NCI-H510A treated with DMSO at 0.1 percent for 48 hours (cell line): ENCODE measurements at regions not wholly inside any gene's neighbourhood (a gene's known extent, or its start where the extent isn't known, plus 50 kb on each side); places are given as distances from the start of the nearest gene placed in this dataset.
"Not testable (repeated sequence)": the region's sequence is repeated elsewhere in the genome, so short reads cannot be mapped to it uniquely, and the experiment has no call there.

ENCODE experiments used
- DNase-seq: peaks from one replicate; lab custom pipeline; 2025; lab: John Stamatoyannopoulos, UW

GRCh38 chr2:88860421-88861075 is 169.1 kb downstream of the RPIA start:
- no peak for DNase-seq

DNA sequence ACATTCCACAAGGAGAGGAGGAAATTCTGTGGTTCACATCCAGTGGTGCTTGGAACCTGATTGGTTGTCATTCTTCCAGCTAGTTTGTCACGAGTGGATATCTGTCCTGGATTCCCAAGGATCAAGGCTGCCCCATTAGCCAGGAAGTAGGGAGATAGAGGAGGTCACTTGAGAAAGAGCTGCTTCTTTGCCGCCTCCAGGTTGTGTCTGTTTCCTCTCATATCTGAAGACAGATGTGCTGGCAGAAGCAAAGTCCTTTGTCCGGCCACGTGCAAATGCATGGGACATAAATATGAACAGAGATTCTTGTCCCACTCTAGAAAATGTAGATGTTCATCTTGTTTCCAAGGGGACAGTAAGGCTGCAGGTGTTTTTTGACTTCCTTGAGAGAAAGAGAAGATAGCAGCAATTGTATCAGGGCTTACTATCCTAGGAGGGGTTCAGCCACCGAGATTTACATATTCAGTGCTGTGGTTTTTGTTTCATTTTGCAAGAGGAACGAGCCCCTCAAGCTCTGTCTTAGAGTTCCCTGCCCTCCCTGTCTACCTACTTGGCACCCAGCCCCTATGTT is 174.4 kb downstream of the RPIA start:
- DNase-seq: no peak

- no peak for DNase-seq
Measured at GRCh38 chr2:88866756-88867155, 175.3 kb downstream of the RPIA start.

GRCh38 chr2:88868861-88869260 is 177.4 kb downstream of the RPIA start:
- DNase-seq: no peak

DNA sequence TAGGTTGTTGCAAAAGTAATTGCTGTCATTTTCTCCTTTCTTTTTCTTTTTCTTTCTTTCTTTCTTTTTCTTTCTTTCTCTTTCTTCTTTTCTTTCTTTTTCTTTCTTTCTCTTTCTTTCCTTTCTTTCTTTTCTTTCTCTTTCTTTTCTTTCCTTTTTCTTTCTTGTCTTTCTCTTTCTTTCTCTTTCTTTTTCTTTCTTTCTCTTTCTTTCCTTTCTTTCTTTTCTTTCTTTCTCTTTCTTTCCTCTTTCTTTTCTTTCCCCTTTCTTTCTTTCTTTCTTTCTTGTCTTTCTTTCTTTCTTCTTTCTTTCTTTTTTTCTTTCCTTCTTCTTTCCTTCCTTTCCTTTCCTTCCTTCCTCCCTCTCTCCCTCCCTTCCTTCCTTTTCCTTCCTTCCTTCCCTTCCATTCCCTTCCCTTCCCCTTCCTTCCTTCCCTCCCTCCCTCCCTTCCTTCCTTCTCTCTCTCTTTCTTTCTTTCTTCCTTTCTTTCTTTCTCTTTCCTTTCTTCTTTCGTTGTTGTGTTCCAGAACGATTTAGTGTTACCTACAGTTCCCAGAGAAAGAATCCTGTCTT is 178.9 kb downstream of the RPIA start:
- no peak for DNase-seq

GRCh38 chr2:88871336-88871735 is 179.9 kb downstream of the RPIA start:
- DNase-seq: no peak

- DNase-seq: no peak
Measured at GRCh38 chr2:88873620-88874019, 182.1 kb downstream of the RPIA start.

GRCh38 chr2:88874063-88874657 is 182.7 kb downstream of the RPIA start:
- DNase-seq: peak; percentile 6

DNA sequence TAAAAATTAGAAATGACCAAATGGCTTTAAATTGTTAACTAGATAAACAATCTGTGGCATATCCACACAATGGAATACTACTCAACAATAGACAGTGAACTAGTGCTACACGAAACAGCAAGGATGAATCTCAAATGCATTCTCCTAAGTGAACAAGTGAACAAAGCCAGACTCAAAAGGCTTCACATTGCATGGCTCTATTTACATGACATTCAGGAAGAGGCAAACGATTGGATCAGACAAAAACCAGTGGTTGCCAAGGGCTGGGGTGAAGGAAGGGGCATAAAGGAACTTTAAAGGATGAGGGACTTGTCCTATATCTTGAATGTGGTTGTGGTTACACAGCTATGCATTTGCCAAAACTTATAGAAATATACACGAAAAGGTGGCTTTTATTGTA is 184.3 kb downstream of the RPIA start:
- no peak for DNase-seq

- peak; percentile 36 for DNase-seq
Measured at GRCh38 chr2:88880441-88880953, 189.0 kb downstream of the RPIA start.

DNA sequence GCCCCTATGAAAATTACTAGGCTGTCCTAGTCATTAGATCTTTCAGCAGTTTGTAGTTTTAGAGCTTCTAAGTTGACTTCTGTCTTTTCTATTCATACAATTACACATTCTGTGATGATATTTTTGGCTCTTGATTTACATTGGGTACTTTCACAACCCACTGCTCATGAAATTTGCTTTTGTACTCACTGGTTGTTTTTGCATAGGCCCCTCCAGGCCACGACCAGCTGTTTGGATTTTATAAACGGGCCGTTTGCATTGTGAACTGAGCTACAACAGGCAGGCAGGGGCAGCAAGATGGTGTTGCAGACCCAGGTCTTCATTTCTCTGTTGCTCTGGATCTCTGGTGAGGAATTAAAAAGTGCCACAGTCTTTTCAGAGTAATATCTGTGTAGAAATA is 193.8 kb downstream of the RPIA start:
- DNase-seq: no peak

DNA sequence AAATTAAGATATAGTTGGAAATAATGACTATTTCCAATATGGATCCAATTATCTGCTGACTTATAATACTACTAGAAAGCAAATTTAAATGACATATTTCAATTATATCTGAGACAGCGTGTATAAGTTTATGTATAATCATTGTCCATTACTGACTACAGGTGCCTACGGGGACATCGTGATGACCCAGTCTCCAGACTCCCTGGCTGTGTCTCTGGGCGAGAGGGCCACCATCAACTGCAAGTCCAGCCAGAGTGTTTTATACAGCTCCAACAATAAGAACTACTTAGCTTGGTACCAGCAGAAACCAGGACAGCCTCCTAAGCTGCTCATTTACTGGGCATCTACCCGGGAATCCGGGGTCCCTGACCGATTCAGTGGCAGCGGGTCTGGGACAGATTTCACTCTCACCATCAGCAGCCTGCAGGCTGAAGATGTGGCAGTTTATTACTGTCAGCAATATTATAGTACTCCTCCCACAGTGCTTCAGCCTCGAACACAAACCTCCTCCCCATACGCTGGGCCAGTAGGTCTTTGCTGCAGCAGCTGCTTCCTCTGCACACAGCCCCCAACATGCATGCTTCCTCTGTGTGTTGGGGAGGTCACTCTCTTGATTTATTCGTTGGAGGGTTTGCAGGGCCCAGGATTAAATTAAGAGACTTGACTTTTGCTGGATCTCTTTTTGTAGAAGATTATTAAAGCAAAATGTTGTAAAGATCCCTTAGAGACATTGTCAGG is 194.4 kb downstream of the RPIA start:
- DNase-seq: no peak

DNA sequence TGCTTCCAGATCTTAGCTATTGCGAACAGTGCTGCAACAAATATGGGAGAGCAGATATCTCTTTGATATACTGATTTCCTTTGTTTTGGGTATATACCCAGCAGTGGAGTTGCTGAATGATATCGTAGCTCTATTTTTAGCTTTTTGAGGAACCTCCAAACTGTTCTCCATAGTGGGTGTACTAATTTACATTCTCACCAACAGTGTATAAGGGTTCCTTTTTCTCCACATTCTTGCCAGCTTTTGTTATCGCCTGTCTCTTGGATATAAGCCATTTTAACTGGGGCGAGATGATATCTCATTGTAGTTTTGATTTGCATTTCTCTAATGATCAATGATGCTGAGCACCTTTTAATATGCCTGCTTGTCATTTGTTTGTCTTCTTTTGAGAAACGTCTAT is 196.0 kb downstream of the RPIA start:
- DNase-seq: not testable (repeated sequence)

- no peak for DNase-seq
Measured at GRCh38 chr2:88892207-88892606, 200.7 kb downstream of the RPIA start.

DNA sequence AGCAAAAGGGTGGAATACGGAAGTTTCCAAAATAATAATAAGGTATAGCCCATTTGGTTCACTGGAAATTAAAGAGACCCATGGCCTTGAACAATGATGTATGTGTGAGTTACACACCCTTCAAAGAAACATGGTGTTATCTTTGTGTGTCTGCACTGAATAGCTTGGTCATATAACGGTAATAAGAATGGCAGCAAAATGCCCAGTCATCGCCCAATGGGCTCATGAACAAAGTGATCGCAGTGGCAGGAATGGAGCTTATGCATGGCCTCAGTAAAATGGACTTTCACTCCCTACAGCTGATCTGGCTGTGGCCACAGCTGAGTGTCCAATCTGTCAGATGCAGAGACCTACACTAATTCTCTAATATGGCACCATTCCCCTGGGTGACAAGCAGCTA is 201.3 kb downstream of the RPIA start:
- DNase-seq: no peak

- no peak for DNase-seq
Measured at GRCh38 chr2:88896971-88897370, 205.5 kb downstream of the RPIA start.

- DNase-seq: no peak
Measured at GRCh38 chr2:88897715-88898114, 206.2 kb downstream of the RPIA start.

GRCh38 chr2:88903749-88904353 is 212.4 kb downstream of the RPIA start:
- no peak for DNase-seq

GRCh38 chr2:88913280-88913679 is 221.8 kb downstream of the RPIA start:
- DNase-seq: no peak

- DNase-seq: no peak
Measured at GRCh38 chr2:88919087-88919738, 227.7 kb downstream of the RPIA start.

DNA sequence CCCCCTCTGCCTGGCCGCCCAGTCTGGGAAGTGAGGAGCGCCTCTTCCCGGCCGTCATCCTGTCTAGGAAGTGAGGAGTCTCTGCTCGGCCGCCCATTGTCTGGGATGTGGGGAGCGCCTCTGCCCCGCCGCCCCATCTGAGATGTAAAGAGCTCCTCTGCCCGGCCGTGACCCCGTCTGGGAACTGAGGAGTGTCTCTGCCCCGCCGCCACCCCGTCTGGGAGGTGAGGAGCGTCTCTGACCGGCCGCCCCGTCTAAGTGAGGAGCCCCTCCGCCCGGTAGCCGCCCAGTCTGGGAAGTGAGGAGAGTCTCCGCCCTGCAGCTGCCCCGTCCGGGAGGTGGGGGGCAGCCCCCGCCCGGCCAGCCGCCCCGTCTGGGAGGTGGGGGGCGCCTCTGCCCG is 228.9 kb downstream of the RPIA start:
- DNase-seq: not testable (repeated sequence)

GRCh38 chr2:88924533-88924932 is 233.1 kb downstream of the RPIA start:
- no peak for DNase-seq
